ENCODE measurements at regions not wholly inside any gene's neighbourhood (a gene's known extent, or its start where the extent isn't known, plus 50 kb on each side); places are given as distances from the start of the nearest gene placed in this dataset.

DNA sequence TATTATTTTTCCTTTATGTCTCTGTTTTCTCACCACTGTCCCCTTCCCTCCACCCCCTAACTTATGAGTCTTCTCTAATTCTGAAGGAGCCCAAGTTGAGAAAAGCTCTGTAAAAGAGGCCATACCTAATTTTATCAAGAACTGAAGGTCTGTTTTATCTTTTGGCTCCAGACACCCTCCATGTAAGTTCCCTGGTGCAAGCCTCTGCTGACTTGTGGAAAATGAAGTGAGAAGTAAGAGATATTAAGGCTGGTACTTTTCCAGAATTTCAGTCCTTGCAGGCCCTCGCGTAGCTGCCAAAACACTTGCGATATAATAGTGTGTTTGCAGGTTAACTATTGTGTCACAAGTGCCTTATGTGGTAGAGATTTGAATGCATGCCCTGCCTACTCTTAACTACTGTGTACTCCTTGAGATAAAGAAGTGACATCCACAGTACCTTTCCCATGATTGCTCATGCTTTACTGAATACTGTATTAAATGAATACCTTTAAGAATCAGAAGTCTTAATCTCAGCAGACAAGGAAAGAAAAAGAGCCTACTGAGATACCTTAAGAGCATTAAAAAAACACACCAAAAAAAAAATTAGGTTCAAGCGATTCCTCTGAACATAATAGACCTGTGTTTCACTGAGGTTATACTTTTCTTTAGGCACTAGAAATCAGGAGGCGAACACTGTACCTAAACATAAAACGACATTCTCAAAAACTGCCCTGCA is 143.6 kb upstream of the ZNF184 start:
- TF ChIP-seq, protein P1, sequence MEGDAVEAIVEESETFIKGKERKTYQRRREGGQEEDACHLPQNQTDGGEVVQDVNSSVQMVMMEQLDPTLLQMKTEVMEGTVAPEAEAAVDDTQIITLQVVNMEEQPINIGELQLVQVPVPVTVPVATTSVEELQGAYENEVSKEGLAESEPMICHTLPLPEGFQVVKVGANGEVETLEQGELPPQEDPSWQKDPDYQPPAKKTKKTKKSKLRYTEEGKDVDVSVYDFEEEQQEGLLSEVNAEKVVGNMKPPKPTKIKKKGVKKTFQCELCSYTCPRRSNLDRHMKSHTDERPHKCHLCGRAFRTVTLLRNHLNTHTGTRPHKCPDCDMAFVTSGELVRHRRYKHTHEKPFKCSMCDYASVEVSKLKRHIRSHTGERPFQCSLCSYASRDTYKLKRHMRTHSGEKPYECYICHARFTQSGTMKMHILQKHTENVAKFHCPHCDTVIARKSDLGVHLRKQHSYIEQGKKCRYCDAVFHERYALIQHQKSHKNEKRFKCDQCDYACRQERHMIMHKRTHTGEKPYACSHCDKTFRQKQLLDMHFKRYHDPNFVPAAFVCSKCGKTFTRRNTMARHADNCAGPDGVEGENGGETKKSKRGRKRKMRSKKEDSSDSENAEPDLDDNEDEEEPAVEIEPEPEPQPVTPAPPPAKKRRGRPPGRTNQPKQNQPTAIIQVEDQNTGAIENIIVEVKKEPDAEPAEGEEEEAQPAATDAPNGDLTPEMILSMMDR (conservative IDR thresholded peaks at IDR 0.05; ENCODE audit: low read depth, low read length): no peak
- peak overlapping the region; percentile 83 for H3K4me3 ChIP-seq (ENCODE audit: low read length)
- no peak for DNase-seq (ENCODE audit: low read depth)

DNA sequence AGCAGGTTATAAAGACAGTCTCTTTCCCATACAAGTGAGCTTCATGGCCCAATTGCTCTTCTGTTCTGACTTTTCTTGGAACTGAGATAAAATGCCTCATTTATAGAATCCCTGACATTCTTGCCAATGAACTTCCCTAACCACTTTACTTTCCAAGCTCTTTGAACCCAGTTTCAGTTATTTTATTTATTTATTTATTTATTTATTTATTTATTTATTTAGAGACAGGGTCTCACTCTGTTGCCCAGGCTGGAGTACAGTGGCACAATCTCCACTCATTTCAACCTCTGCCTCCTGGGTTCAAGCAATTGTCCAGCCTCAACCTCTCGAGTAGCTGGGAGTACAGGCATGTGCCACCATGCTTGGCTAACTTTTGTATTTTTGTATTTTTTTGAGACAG is 138.5 kb upstream of the ZNF184 start:
- no peak overlapping the region for H3K4me3 ChIP-seq (ENCODE audit: low read length)
- TF ChIP-seq, protein P1 (conservative IDR thresholded peaks at IDR 0.05; ENCODE audit: low read depth, low read length): no peak
- DNase-seq (ENCODE audit: low read depth): no peak

DNA sequence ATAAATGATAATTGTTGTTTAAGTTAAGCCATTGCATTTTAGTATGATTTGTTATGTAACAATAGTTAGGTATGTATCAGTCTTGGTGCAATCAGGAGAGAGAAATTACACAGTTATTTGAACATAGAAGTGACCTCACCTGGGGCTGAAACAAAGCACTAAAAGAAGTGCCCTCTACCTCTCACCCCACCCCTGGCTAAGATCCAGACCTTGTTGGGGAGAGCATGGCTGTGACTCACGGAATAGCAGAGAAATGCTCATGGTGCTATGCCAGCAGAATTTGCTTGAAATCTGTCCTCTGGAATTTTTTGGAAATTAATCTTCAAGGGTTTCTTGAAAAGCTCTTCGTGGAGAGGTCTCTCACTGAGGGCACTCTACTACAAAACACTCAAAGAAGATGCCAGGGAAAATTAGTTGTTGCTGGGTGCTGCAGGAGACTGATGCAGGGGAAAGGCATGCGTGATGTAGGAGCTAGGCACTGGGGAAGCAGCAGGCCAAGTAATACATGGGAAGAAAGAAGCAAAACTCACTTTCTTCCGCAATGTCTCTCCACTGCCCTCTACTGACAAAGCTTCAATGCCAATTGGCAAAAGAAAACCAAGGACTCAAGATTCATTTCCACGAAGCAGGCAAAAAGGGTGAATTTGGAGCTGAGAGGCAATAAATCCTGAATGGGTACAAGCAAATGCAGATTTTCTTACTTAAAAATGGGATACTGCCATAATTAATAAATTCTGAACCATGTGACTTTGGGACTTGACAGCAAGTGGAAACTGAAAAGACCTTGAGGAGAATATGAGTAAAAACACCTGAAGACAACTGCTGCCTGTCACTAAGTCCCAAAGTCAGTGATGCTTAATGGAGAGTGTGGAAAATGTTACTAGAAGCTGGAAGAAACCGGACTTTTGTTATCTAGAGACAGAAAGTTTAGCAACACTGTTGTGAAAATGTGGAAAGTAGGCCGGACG is 136.3 kb upstream of the ZNF184 start:
- DNase-seq (ENCODE audit: low read depth): no peak
- H3K4me3 ChIP-seq (ENCODE audit: low read length): no peak overlapping the region
- TF ChIP-seq, protein P1 (conservative IDR thresholded peaks at IDR 0.05; ENCODE audit: low read depth, low read length): peak; percentile 94

DNA sequence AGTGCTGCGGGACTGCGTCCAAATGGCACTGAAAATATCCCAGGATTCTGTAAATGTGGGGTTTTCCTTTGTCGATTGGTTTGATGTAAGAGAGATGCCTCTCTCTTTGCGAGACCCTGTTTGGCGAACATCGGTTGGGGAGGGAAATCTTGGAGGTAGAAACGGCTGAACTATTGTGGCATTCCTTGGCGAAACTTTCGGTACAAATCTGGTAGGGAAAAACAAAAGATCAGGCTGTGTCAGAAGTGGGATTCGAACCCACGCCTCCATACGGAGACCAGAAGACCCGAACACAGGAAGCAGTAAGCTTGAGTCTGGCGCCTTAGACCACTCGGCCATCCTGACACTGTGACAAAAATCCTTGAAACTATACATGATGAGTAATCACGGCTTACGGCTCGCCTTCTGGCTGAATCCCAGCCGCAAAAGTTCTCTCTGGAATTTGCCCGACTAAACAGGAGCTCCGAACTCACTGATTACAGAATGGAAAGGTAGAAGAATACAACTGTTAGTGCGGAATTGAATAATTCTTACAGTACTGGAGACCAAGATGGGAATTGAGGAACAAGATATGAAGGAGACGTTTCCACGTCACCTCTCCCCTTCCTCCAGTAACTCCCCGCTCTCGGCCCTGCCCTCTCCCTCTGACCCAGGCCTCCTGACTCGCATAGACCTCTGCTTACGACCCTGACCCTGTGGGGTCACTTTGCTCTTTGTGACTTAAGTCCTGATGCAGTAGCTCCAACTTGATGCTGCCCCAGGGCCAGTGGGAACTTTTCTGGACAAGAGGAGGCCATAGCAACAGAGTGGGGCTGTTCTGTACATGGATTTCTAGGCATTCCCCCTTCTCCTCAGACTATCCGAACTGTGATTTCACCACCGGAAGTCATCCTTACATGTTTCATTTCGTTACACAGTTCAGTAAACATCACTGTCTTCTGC is 132.8 kb upstream of the ZNF184 start:
- DNase-seq (ENCODE audit: low read depth): peak; percentile 51
- H3K4me3 ChIP-seq (ENCODE audit: low read length): peak overlapping the region; percentile 46
- TF ChIP-seq, protein P1 (conservative IDR thresholded peaks at IDR 0.05; ENCODE audit: low read depth, low read length): no peak

DNA sequence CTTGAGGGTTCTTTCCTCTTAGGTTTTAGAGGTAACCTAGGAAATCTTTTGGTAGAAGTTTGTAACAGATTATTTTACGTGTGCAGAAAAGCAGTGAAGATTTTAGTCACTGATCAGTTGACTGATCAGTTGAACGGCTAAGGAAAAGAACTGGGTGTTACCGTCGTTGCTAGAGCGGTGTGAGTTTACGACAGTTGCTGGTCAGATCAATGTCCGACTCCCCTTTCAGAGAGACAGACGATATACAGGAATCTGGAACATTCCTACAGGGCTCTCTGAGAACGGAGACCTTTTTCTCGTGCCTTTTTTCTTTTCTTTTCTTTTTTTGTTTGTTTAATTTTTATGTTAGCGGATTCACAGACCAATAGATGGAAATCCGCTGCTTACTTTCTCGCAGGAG is 132.1 kb upstream of the ZNF184 start:
- TF ChIP-seq, protein P1 (conservative IDR thresholded peaks at IDR 0.05; ENCODE audit: low read depth, low read length): no peak
- H3K4me3 ChIP-seq (ENCODE audit: low read length): peak overlapping the region; percentile 46
- DNase-seq (ENCODE audit: low read depth): no peak

DNA sequence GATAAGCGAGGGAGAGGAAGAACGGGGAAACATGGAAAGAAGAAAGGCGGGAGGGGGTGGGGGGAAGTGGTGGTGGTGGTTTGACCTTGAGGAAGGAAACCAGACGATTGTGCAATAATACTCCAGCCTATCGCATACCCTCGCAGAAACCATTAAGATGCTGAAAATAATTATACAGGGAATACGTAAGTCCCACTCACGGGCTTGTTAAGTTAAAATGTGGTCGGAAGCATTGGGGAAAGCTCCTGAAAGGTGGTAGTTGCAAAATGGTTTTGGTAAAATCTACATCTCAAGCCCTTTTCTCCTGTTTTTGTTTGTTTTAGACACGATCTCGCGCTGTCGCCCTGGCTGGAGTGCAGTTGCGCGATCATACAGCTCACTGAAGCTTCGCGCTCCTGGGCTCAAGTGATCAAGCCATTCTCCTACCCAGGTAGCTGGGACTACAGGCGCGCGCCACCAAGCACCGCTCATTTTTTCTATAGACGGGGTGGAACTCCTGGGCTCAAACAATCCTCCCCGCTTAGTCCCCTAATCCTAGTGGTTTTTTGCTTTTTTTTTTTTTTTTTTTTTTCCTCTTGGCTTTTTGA is 128.9 kb upstream of the ZNF184 start:
- TF ChIP-seq, protein P1 (conservative IDR thresholded peaks at IDR 0.05; ENCODE audit: low read depth, low read length): no peak
- DNase-seq (ENCODE audit: low read depth): no peak
- peak overlapping the region; percentile 38 for H3K4me3 ChIP-seq (ENCODE audit: low read length)

All from retinal pigment epithelial cell (primary cell).